ENCODE measurements at regions not wholly inside any gene's neighbourhood (a gene's known extent, or its start where the extent isn't known, plus 50 kb on each side); places are given as distances from the start of the nearest gene placed in this dataset.
"Not testable (repeated sequence)": the region's sequence is repeated elsewhere in the genome, so short reads cannot be mapped to it uniquely, and the experiment has no call there.

- H3K36me3 ChIP-seq (replicated peaks; ENCODE audit: control insufficient read depth, insufficient read depth, low read length); H3K27me3 ChIP-seq (ENCODE audit: control insufficient read depth, insufficient read depth, low read length); H3K4me3 ChIP-seq (ENCODE audit: insufficient read depth, low read depth, low read length); DNase-seq: not testable (repeated sequence)
These were observed 320.8 kb upstream of the DEPDC1 start for GRCh38 chr1:68817505-68818210.

DNA sequence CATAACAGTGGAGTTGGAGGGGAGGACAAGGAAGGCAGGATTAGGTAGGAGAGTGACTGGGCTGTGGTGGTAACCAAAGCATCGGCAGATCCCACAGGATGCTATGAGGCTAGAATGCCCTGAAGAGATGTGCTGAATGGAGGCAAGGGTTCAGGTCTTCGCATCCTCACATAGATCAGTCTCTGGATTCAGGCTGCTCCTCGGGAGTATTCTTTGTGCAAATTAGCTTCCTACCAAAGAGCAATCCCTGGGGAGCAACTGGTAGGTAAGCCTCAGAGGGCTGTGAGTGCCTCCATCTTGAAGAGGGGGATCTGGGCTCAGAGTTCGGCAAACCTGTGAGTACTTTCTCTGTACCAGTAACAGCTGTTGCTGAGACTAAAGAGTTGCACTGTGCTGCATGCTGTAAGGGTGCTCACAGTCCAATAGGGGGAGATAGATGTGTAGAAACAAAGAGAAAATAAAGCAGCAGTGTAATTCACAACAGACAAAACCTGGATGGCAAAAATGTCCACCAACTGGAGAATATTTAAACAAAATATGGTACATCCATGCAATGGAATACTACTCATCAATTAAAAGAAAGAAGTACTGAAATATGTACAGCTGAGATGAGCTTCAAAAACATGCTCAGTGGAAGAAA is 322.4 kb upstream of the DEPDC1 start:
- peak; percentile 68 for DNase-seq
- Histone ChIP-seq H3K4me3 (ENCODE audit: insufficient read depth, low read depth, low read length) (no peak overlapping the region), H3K36me3 (replicated peaks; ENCODE audit: control insufficient read depth, insufficient read depth, low read length) (no peaks in the 10 kb centered on the region), H3K27me3 (ENCODE audit: control insufficient read depth, insufficient read depth, low read length) (no peaks in the 10 kb centered on the region)

DNA sequence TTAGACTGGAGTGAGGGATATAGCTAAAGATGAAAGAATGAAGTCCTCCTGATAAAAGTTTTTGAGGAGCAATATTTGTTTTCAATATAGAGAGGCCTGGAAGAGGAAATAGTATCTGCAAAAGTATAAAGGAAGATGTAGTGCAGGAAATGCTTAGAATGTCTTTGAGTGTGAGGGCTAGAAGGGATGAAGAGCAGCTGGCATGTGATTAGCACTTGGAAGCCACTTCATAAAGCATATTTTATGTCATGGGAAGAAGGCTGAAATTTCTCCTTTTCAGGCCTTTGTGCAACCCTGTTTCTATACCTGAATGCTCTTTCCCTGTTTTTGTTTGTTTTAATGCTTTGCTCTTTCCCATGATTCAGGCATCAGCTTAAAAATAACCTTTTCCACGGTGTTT is 323.3 kb upstream of the DEPDC1 start:
- no peak for DNase-seq

GRCh38 chr1:68826836-68827235 is 330.0 kb upstream of the DEPDC1 start:
- Histone ChIP-seq H3K27me3 (ENCODE audit: control insufficient read depth, insufficient read depth, low read length) (no peaks in the 10 kb centered on the region), H3K4me3 (ENCODE audit: insufficient read depth, low read depth, low read length) (no peak overlapping the region), H3K36me3 (replicated peaks; ENCODE audit: control insufficient read depth, insufficient read depth, low read length) (no peaks in the 10 kb centered on the region)
- no peak for DNase-seq

More for the DNA sequence above, 323.3 kb upstream of the DEPDC1 start:
- H3K4me3 ChIP-seq (ENCODE audit: insufficient read depth, low read depth, low read length) = no peak overlapping the region
- no peaks in the 10 kb centered on the region for H3K36me3 ChIP-seq (replicated peaks; ENCODE audit: control insufficient read depth, insufficient read depth, low read length)
- no peaks in the 10 kb centered on the region for H3K27me3 ChIP-seq (ENCODE audit: control insufficient read depth, insufficient read depth, low read length)

GRCh38 chr1:68827261-68827660 is 330.4 kb upstream of the DEPDC1 start:
- Histone ChIP-seq H3K27me3 (ENCODE audit: control insufficient read depth, insufficient read depth, low read length) (no peaks in the 10 kb centered on the region), H3K36me3 (replicated peaks; ENCODE audit: control insufficient read depth, insufficient read depth, low read length) (no peaks in the 10 kb centered on the region), H3K4me3 (ENCODE audit: insufficient read depth, low read depth, low read length) (no peak overlapping the region)
- no peak for DNase-seq

GRCh38 chr1:68828013-68828412 is 331.1 kb upstream of the DEPDC1 start:
- Histone ChIP-seq H3K4me3 (ENCODE audit: insufficient read depth, low read depth, low read length) (no peak overlapping the region), H3K27me3 (ENCODE audit: control insufficient read depth, insufficient read depth, low read length) (no peaks in the 10 kb centered on the region), H3K36me3 (replicated peaks; ENCODE audit: control insufficient read depth, insufficient read depth, low read length) (no peaks in the 10 kb centered on the region)
- no peak for DNase-seq

GRCh38 chr1:68831281-68831680 is 334.4 kb upstream of the DEPDC1 start:
- no peaks in the 10 kb centered on the region for H3K27me3 ChIP-seq (ENCODE audit: control insufficient read depth, insufficient read depth, low read length)
- no peaks in the 10 kb centered on the region for H3K36me3 ChIP-seq (replicated peaks; ENCODE audit: control insufficient read depth, insufficient read depth, low read length)
- no peak for DNase-seq
- no peak overlapping the region for H3K4me3 ChIP-seq (ENCODE audit: insufficient read depth, low read depth, low read length)

- no peak overlapping the region for H3K4me3 ChIP-seq (ENCODE audit: insufficient read depth, low read depth, low read length)
- no peaks in the 10 kb centered on the region for H3K36me3 ChIP-seq (replicated peaks; ENCODE audit: control insufficient read depth, insufficient read depth, low read length)
- no peak for DNase-seq
- H3K27me3 ChIP-seq (ENCODE audit: control insufficient read depth, insufficient read depth, low read length) = no peaks in the 10 kb centered on the region
These were observed 351.1 kb upstream of the DEPDC1 start for GRCh38 chr1:68848017-68848416.

- no peaks in the 10 kb centered on the region for H3K27me3 ChIP-seq (ENCODE audit: control insufficient read depth, insufficient read depth, low read length)
- no peak for DNase-seq
- no peak overlapping the region for H3K4me3 ChIP-seq (ENCODE audit: insufficient read depth, low read depth, low read length)
- H3K36me3 ChIP-seq (replicated peaks; ENCODE audit: control insufficient read depth, insufficient read depth, low read length) = no peaks in the 10 kb centered on the region
These were observed 371.7 kb upstream of the DEPDC1 start for GRCh38 chr1:68868606-68869005.

GRCh38 chr1:68873144-68873543 is 376.3 kb upstream of the DEPDC1 start:
- H3K27me3 ChIP-seq (ENCODE audit: control insufficient read depth, insufficient read depth, low read length) = no peaks in the 10 kb centered on the region
- DNase-seq = no peak
- H3K36me3 ChIP-seq (replicated peaks; ENCODE audit: control insufficient read depth, insufficient read depth, low read length) = no peaks in the 10 kb centered on the region
- H3K4me3 ChIP-seq (ENCODE audit: insufficient read depth, low read depth, low read length) = no peak overlapping the region

DNA sequence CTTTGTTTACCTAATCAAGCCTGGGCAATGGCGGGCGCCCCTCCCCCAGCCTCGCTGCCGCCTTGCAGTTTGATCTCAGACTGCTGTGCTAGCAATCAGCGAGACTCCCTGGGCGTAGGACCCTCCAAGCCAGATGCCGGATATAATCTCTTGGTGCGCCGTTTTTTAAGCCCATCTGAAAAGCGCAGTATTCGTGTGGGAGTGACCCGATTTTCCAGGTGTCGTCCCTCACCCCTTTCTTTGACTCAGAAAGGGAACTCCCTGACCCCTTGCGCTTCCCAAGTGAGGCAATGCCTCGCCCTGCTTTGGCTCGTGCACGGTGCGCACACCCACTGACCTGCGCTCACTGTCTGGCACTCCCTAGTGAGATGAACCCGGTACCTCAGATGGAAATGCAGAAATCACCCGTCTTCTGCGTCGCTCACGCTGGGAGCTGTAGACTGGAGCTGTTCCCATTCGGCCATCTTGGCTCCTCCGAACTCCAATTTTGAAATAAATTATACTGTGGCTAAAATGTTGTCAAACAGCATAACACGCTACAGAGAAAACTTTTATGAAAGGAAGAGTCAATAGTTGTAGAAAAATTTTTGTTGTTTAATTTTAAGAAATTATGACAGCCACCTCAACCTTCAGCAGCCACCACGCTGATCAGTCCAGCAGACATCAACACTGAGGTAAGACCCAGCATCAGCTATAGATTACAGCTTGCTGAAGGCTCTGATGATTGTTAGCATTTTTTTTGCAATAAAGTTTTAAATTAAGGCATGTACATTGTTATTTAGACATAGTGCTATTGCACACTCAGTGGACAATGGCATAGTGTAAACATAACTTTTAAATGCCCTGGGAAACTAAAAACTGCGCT is 384.7 kb upstream of the DEPDC1 start:
- not testable (repeated sequence) for H3K36me3 ChIP-seq (replicated peaks; ENCODE audit: control insufficient read depth, insufficient read depth, low read length); H3K27me3 ChIP-seq (ENCODE audit: control insufficient read depth, insufficient read depth, low read length); DNase-seq
- H3K4me3 ChIP-seq (ENCODE audit: insufficient read depth, low read depth, low read length) = peak overlapping the region; percentile 32

GRCh38 chr1:68889471-68889870 is 392.6 kb upstream of the DEPDC1 start:
- no peak for DNase-seq
- Histone ChIP-seq H3K27me3 (ENCODE audit: control insufficient read depth, insufficient read depth, low read length) (no peaks in the 10 kb centered on the region), H3K4me3 (ENCODE audit: insufficient read depth, low read depth, low read length) (no peak overlapping the region), H3K36me3 (replicated peaks; ENCODE audit: control insufficient read depth, insufficient read depth, low read length) (no peaks in the 10 kb centered on the region)

DNA sequence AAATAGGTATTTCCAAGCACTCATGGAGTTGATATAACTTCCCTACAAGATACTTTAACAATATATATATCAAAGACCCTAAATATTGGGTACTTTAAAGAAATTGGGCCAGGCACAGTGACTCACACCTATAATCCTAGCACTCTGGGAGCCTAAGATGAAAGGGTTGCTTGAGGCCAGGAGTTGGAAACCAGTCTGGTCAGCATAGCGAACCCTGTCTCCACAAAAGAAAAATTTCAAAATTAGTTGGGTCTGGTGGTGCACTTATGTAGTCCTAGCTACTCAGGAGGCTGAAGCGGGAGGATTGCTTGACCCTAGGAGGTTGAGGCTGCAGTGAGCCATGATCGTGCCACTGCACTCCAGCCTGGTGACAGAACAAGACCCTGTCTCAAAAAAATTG is 393.9 kb upstream of the DEPDC1 start:
- H3K4me3 ChIP-seq (ENCODE audit: insufficient read depth, low read depth, low read length) = no peak overlapping the region
- no peaks in the 10 kb centered on the region for H3K27me3 ChIP-seq (ENCODE audit: control insufficient read depth, insufficient read depth, low read length)
- no peaks in the 10 kb centered on the region for H3K36me3 ChIP-seq (replicated peaks; ENCODE audit: control insufficient read depth, insufficient read depth, low read length)
- DNase-seq = no peak

GRCh38 chr1:68904477-68904876 is 407.6 kb upstream of the DEPDC1 start:
- Histone ChIP-seq H3K4me3 (ENCODE audit: insufficient read depth, low read depth, low read length) (no peak overlapping the region), H3K27me3 (ENCODE audit: control insufficient read depth, insufficient read depth, low read length) (no peaks in the 10 kb centered on the region), H3K36me3 (replicated peaks; ENCODE audit: control insufficient read depth, insufficient read depth, low read length) (no peaks in the 10 kb centered on the region)
- peak; percentile 17 for DNase-seq

DNA sequence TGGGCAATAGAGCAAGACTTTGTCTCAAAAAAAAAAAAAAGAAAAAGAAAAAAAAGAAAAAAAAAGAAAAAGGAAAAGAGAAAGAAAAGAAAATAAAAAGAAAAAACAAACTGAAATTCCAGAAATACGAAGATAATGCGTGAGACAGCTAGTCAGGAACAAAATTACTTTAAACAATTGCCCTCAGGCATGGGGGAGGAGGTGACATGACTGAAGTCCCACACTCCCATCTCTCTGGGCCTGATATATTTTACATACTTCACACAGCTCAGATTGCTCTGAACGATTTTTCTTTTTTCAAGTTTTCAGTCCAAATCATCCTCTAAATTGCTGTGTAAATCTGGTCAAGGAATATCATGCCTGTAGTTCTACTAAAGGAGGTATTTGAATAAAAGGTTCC is 409.5 kb upstream of the DEPDC1 start:
- no peaks in the 10 kb centered on the region for H3K27me3 ChIP-seq (ENCODE audit: control insufficient read depth, insufficient read depth, low read length)
- no peak overlapping the region for H3K4me3 ChIP-seq (ENCODE audit: insufficient read depth, low read depth, low read length)
- no peak for DNase-seq
- H3K36me3 ChIP-seq (replicated peaks; ENCODE audit: control insufficient read depth, insufficient read depth, low read length) = no peaks in the 10 kb centered on the region; the same call in 1 of the 2 replicates

Data from H7 (cell line).